ENCODE measurements at regions not wholly inside any gene's neighbourhood (a gene's known extent, or its start where the extent isn't known, plus 50 kb on each side); places are given as distances from the start of the nearest gene placed in this dataset.

GRCh38 chr16:55152875-55153390 is 171.1 kb upstream of the IRX6 start:
- intact Hi-C loops (cut with micrococcal nuclease): no loop called here

GRCh38 chr16:55154262-55154661 is 169.7 kb upstream of the IRX6 start:
- intact Hi-C loops (cut with micrococcal nuclease): no loop called here

GRCh38 chr16:55154956-55155355 is 169.0 kb upstream of the IRX6 start:
- intact Hi-C loops (cut with micrococcal nuclease): no loop called here

GRCh38 chr16:55155815-55156214 is 168.2 kb upstream of the IRX6 start:
- intact Hi-C loops (cut with micrococcal nuclease): no loop called here

GRCh38 chr16:55169780-55170179 is 154.2 kb upstream of the IRX6 start:
- intact Hi-C loops (cut with micrococcal nuclease): no loop called here

GRCh38 chr16:55171241-55171640 is 152.8 kb upstream of the IRX6 start:
- intact Hi-C loops (cut with micrococcal nuclease): no loop called here

- intact Hi-C loops (cut with micrococcal nuclease): no loop called here
Measured at GRCh38 chr16:55175389-55175788, 148.6 kb upstream of the IRX6 start.

- intact Hi-C loops (cut with micrococcal nuclease): no loop called here
Measured at GRCh38 chr16:55176901-55177300, 147.1 kb upstream of the IRX6 start.

GRCh38 chr16:55179411-55179810 is 144.6 kb upstream of the IRX6 start:
- intact Hi-C loops (cut with micrococcal nuclease): no loop called here

GRCh38 chr16:55179852-55180585 is 144.0 kb upstream of the IRX6 start:
- intact Hi-C loops (cut with micrococcal nuclease): no loop called here

- intact Hi-C loops (cut with micrococcal nuclease): no loop called here
Measured at GRCh38 chr16:55184052-55184451, 140.0 kb upstream of the IRX6 start.

GRCh38 chr16:55184619-55185018 is 139.4 kb upstream of the IRX6 start:
- intact Hi-C loops (cut with micrococcal nuclease): no loop called here

- intact Hi-C loops (cut with micrococcal nuclease): no loop called here
Measured at GRCh38 chr16:55189224-55189623, 134.8 kb upstream of the IRX6 start.

GRCh38 chr16:55189682-55190636 is 134.0 kb upstream of the IRX6 start:
- intact Hi-C loops (cut with micrococcal nuclease): no loop called here

- intact Hi-C loops (cut with micrococcal nuclease): no loop called here
Measured at GRCh38 chr16:55192734-55193133, 131.3 kb upstream of the IRX6 start.

- intact Hi-C loops (cut with micrococcal nuclease): no loop called here
Measured at GRCh38 chr16:55203570-55203969, 120.4 kb upstream of the IRX6 start.

- intact Hi-C loops (cut with micrococcal nuclease): no loop called here
Measured at GRCh38 chr16:55204069-55204468, 119.9 kb upstream of the IRX6 start.

- intact Hi-C loops (cut with micrococcal nuclease): no loop called here
Measured at GRCh38 chr16:55204923-55205322, 119.1 kb upstream of the IRX6 start.

- intact Hi-C loops (cut with micrococcal nuclease): no loop called here
Measured at GRCh38 chr16:55207693-55208428, 116.1 kb upstream of the IRX6 start.

GRCh38 chr16:55209626-55210025 is 114.4 kb upstream of the IRX6 start:
- intact Hi-C loops (cut with micrococcal nuclease): no loop called here

GRCh38 chr16:55212791-55213190 is 111.2 kb upstream of the IRX6 start:
- intact Hi-C loops (cut with micrococcal nuclease): no loop called here

GRCh38 chr16:55214412-55214811 is 109.6 kb upstream of the IRX6 start:
- intact Hi-C loops (cut with micrococcal nuclease): no loop called here
